ENCODE measurements at regions not wholly inside any gene's neighbourhood (a gene's known extent, or its start where the extent isn't known, plus 50 kb on each side); places are given as distances from the start of the nearest gene placed in this dataset.

DNA sequence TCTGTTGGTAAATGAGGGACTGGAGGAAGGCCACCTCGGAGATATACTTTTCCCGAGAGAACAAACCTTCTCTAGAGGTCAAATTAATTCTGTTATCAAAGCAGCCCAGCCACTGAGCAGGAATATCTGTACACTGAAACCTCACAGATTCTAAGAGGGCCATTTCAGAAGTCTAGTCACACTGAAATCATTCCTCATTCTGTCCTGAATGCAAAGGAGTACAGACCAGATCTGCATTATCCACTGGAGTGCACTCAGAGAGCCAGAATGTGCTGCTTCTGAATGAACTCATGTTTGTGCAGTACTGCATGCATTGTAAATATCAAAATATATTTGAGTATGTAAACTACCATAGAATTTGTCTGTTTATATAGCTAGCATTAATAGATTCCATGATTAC, 278.3 kb upstream of the FSTL5 start (continued):
- TF ChIP-seq, protein P1, sequence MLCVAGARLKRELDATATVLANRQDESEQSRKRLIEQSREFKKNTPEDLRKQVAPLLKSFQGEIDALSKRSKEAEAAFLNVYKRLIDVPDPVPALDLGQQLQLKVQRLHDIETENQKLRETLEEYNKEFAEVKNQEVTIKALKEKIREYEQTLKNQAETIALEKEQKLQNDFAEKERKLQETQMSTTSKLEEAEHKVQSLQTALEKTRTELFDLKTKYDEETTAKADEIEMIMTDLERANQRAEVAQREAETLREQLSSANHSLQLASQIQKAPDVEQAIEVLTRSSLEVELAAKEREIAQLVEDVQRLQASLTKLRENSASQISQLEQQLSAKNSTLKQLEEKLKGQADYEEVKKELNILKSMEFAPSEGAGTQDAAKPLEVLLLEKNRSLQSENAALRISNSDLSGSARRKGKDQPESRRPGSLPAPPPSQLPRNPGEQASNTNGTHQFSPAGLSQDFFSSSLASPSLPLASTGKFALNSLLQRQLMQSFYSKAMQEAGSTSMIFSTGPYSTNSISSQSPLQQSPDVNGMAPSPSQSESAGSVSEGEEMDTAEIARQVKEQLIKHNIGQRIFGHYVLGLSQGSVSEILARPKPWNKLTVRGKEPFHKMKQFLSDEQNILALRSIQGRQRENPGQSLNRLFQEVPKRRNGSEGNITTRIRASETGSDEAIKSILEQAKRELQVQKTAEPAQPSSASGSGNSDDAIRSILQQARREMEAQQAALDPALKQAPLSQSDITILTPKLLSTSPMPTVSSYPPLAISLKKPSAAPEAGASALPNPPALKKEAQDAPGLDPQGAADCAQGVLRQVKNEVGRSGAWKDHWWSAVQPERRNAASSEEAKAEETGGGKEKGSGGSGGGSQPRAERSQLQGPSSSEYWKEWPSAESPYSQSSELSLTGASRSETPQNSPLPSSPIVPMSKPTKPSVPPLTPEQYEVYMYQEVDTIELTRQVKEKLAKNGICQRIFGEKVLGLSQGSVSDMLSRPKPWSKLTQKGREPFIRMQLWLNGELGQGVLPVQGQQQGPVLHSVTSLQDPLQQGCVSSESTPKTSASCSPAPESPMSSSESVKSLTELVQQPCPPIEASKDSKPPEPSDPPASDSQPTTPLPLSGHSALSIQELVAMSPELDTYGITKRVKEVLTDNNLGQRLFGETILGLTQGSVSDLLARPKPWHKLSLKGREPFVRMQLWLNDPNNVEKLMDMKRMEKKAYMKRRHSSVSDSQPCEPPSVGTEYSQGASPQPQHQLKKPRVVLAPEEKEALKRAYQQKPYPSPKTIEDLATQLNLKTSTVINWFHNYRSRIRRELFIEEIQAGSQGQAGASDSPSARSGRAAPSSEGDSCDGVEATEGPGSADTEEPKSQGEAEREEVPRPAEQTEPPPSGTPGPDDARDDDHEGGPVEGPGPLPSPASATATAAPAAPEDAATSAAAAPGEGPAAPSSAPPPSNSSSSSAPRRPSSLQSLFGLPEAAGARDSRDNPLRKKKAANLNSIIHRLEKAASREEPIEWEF (IDR thresholded peaks at IDR 0.05; ENCODE audit: insufficient replicate concordance, low read depth, low read length): no peak
- TF ChIP-seq SMAD5 (IDR thresholded peaks at IDR 0.05; ENCODE audit: low read depth): no peak
- TF ChIP-seq MEF2B (IDR thresholded peaks at IDR 0.05; ENCODE audit: partially characterized antibody, poor library complexity, severe bottlenecking): no peak
- TF ChIP-seq, protein P2, sequence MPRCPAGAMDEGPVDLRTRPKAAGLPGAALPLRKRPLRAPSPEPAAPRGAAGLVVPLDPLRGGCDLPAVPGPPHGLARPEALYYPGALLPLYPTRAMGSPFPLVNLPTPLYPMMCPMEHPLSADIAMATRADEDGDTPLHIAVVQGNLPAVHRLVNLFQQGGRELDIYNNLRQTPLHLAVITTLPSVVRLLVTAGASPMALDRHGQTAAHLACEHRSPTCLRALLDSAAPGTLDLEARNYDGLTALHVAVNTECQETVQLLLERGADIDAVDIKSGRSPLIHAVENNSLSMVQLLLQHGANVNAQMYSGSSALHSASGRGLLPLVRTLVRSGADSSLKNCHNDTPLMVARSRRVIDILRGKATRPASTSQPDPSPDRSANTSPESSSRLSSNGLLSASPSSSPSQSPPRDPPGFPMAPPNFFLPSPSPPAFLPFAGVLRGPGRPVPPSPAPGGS (IDR thresholded peaks at IDR 0.05; ENCODE audit: borderline replicate concordance, insufficient read depth, low read depth, low read length, poor library complexity, severe bottlenecking): no peak
- TF ChIP-seq CBX3 (IDR thresholded peaks at IDR 0.05; ENCODE audit: borderline replicate concordance, low read depth): no peak
- no peak for TF ChIP-seq RELB (IDR thresholded peaks at IDR 0.05; ENCODE audit: low read depth)

Measured in GM12878 (cell line).